Fibroblast of skin of right quadriceps (primary cell): ENCODE measurements at regions not wholly inside any gene's neighbourhood (a gene's known extent, or its start where the extent isn't known, plus 50 kb on each side); places are given as distances from the start of the nearest gene placed in this dataset.
A peak's percentile ranks its signal among the peaks of the same experiment; 100 is the strongest.

Source experiments
- DNase-seq: peaks from one replicate; pipeline ENCODE4 v3.0.0-alpha.2; 2013

GRCh38 chr2:224325941-224326340 lies 76.0 kb downstream of the FAM124B start:
- no peak for DNase-seq

- DNase-seq = no peak
These were observed 77.3 kb downstream of the FAM124B start for GRCh38 chr2:224324604-224325003.

- DNase-seq = no peak
These were observed 81.2 kb downstream of the FAM124B start for GRCh38 chr2:224320660-224321059.

GRCh38 chr2:224319750-224320149 lies 82.2 kb downstream of the FAM124B start:
- DNase-seq = no peak

GRCh38 chr2:224312741-224313140 lies 89.2 kb downstream of the FAM124B start:
- DNase-seq = no peak

GRCh38 chr2:224310943-224311625 lies 90.8 kb downstream of the FAM124B start:
- DNase-seq = no peak

- DNase-seq = peak; percentile 72
These were observed 92.7 kb downstream of the FAM124B start for GRCh38 chr2:224309176-224309575.

- DNase-seq = no peak
These were observed 93.5 kb downstream of the FAM124B start for GRCh38 chr2:224308272-224308911.

GRCh38 chr2:224302952-224303351 lies 99.0 kb downstream of the FAM124B start:
- no peak for DNase-seq

GRCh38 chr2:224293976-224294375 lies 107.9 kb downstream of the FAM124B start:
- no peak for DNase-seq

- DNase-seq = no peak
These were observed 114.4 kb downstream of the FAM124B start for GRCh38 chr2:224287531-224287930.

- peak; percentile 10 for DNase-seq
These were observed 115.0 kb downstream of the FAM124B start for GRCh38 chr2:224286923-224287322.

GRCh38 chr2:224284134-224284946 lies 117.6 kb downstream of the FAM124B start:
- peak; percentile 28 for DNase-seq

- no peak for DNase-seq
These were observed 118.4 kb downstream of the FAM124B start for GRCh38 chr2:224283466-224283965.

- no peak for DNase-seq
These were observed 120.5 kb downstream of the FAM124B start for GRCh38 chr2:224281374-224281773.

- peak; percentile 53 for DNase-seq
These were observed 123.4 kb downstream of the FAM124B start for GRCh38 chr2:224278531-224278930.

- DNase-seq = no peak
These were observed 125.7 kb downstream of the FAM124B start for GRCh38 chr2:224276251-224276650.

GRCh38 chr2:224272237-224272910 lies 129.5 kb downstream of the FAM124B start:
- DNase-seq = no peak

- DNase-seq = no peak
These were observed 130.2 kb downstream of the FAM124B start for GRCh38 chr2:224271617-224272236.

GRCh38 chr2:224268441-224268840 lies 133.5 kb downstream of the FAM124B start:
- peak; percentile 89 for DNase-seq

- DNase-seq = no peak
These were observed 137.6 kb downstream of the FAM124B start for GRCh38 chr2:224264259-224264658.

- peak; percentile 78 for DNase-seq
These were observed 138.3 kb downstream of the FAM124B start for GRCh38 chr2:224263571-224264043.
